Stimulated activated CD8-positive, alpha-beta memory T cell treated with anti-CD3 and anti-CD28 coated beads, Interleukin-4, amount 100 ng/mL, for 4 hours (primary cell): ENCODE measurements at regions not wholly inside any gene's neighbourhood (a gene's known extent, or its start where the extent isn't known, plus 50 kb on each side); places are given as distances from the start of the nearest gene placed in this dataset.

Source experiments
- DNase-seq, 2 donors: peaks; one replicate each; pipeline ENCODE4 v3.0.0-alpha.2; 2020; ENCODE audit warnings: low read depth in 2 of 2, low spot score in 1 of 2

DNA sequence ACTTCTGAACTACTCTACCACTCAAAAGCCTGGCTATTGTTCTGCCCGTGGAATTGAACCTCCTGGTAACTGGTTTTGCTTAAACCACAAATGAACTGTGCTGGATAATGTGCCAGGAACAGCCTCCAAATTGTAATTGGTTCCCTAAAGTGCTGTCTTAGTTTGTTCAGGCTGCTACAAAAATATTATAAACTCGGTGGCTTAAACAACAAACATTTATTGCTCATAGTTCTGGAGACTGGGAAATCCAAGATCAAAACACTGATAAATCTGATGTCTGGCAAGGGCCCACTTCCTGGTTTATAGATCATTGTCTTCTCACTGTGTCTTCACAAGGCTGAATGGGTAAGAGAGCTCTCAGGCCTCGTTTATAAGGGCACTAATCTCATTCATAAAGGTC is 149.2 kb upstream of the NCKAP5 start:
- DNase-seq, result no peak

DNA sequence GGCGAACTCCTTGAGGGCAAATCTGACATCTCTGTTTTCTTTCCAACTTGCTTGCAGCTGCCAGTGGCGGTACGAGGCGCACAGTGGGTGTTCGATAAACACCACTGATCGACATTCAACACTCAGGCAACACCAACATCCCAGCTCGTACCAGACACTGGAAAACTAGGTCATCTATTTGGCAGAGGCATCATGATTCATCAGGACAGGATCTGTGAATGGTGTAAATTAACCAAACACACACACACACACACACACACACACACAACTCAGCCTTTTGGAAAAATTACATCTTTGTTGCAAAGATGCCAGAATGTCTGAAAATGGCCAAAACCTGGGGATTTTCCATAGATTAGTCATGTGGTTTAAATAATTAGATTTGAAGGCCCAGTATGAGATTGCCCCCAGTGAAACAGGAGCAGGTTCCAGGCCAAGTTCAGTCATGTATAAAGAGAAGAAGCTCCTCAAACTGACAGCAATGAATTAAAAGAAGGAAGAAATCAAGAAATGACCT is 150.5 kb upstream of the NCKAP5 start:
- no peak for DNase-seq

DNA sequence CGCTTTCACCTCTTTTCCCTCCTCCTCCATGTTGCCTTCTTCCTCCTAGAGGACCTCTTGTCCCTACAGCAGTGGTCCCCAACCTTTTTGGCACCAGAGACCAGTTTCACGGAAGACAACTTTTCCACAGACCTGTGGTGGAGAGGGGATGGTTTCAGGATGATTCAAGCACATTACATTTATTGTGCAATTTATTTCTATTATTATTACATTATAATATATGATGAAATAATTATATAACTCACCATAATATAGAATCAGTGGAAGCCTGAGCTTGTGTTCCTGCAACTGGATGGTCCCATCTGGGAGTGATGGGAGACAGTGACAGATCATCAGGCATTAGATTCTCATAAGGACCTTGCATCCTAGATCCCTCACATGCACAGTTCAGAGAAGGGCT is 152.2 kb upstream of the NCKAP5 start:
- no peak for DNase-seq

DNA sequence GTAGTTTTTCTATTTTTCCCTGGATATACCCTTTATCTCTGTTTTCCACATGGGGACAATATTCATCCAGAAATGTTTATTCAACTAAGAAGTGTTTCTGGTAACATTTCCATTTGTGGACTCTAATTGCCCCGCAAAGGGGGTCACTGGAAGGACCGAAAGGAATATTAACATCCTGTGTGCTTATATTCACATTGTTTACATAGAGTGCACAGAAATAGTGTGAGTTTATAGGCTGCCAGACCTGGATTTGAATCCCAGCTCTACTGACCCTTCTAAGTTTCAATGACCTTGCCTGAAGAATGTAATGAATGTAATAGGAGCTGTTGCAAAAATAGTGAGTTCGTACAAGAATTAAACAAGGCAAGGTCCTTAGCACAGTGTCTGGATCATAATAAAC is 152.9 kb upstream of the NCKAP5 start:
- no peak for DNase-seq

DNA sequence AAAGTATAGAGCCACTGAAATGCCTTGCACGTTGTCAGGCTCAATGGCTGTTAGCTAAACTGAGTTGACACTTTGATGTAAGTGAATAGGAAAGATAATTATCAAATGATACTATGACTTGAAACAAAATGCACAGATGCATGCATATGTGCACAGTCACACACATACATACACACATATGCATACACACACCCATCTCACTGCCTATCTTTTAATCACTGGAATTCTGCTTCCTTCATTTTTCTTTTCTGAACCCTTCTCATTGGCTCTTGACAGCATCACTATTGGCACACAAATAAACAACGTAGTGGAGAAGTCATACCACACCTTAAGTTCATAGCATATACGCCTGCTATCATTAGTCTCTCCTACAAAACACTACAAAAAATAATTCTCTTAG is 154.9 kb upstream of the NCKAP5 start:
- DNase-seq, result no peak

DNA sequence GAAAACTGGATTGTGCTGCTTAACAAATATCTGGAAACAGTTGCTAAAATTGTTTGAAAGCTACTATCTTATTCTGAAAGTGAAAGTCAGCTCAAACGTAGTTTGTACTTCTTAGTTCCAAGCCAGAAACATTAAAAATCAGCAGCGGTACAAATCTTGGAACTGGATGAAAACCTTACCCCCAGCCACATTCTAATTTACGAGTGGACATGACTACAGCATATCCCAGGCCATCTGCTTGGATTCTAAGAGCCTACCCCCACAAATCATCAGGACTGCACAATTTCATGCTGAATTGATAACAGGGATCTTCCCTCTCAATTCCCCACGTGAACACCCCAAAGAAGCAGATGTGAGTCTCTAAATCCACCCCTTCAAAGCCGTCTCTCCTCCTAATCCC is 158.7 kb upstream of the NCKAP5 start:
- DNase-seq, result no peak

DNA sequence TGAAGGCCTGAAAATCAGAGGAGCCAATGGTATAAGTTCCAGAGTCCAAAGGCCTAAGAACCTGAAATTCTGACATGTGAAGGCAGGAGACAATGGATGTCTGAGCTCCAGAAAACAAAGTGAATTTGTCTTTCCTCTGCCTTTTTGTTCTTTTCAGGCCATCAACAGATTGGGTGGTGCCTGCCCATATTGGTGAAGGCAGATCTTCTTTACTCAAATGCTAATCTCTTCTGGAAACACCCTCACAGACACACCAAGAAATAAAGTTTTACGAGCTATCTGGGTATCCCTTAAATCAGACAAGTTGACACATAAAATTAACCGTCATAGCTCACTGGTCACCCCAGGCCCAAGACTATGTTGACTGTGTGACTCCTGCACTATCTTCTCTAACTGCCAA is 163.8 kb upstream of the NCKAP5 start:
- DNase-seq, result no peak

DNA sequence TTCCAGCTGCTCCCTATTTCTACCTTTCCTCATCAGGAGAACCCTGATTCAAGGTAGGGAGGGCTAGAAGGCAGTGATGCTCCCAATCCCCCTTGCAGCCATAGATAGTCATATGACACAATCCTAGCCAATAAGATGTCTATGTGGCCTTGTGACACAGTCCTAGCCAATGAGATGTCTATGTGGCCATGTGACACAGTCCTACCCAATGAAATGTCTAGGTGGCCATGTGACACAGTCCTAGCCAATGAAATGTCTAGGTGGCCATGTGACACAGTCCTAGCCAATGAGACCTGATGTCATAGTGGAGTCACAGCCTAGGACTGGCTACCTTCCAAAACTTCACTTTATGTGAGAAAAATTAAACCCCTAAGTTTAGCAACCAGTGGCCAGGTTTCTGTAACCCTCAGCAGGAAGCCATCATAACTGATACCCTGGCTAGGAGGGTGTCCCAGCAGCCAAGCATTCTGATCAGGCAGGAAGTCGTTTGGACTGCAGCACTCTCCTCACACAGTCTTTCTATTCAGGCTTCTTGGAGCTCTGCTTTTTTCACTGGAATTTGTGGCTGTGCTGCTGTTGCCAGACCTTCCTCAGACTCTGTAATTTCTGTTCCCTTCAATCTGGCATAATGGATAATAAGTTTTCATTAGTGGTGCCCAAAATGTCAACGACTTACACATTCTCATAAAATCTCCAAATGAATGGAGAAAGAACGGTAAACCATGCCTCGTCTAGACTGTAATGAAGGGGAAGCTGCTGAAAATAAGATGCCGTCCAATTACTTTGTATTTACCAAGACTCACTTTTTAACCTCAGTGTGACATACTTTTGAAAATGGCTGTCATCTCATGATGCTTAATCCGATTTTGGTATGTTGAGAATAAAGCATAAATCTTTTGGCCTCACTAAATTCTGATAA is 165.0 kb upstream of the NCKAP5 start:
- no peak for DNase-seq

DNA sequence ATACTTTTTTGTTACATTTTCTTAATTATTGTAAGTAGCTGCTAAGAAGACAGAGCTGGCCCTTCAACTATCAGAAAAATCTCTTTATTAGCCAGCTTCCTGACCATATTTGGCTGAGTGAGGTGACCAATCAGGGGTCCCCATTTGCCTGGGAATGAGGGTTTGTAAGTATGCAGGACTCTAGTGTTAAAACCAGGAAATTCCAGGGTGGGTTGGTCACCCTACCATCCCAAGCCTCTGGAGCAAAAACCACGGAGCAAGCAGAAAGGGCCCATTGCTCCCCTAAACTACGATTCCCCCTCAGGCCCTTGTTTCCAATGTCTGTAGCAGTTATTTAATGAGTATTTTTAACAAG is 165.6 kb upstream of the NCKAP5 start:
- no peak for DNase-seq

DNA sequence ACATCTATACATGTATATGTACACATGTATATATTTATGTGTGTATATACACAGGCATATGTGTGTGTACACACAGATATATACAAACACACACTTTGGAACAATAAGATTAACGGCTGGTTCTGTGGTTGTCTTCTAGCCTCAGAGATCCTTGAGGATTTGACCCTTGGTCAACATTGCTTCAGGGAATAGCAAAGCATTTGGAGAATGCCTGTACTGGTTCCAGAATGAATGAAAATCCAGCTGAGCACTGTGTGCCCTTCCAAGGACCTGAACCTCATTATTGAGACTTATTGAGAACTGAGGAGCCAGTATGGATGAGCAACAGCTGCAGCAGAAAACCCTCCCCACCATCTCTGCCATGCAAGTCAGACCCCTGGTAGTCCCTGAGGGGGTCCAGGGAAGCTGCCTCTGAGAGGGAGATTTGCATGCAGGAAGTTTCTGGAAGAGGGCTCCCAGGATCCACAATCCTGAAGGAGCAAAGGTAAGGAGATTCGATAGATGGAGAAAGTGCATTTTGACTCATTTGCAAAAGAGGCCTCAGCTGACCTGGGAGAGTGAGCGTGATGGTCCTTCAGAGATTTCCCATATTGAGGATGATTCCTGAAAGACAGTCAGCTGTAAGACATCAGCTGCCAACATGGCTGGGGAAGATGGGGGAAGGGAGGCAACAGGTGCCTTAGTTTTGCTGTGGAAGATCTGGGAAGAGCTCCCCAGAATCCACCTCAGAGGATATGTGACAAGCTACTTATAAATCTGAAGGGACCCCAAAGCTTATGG is 166.6 kb upstream of the NCKAP5 start:
- no peak for DNase-seq

DNA sequence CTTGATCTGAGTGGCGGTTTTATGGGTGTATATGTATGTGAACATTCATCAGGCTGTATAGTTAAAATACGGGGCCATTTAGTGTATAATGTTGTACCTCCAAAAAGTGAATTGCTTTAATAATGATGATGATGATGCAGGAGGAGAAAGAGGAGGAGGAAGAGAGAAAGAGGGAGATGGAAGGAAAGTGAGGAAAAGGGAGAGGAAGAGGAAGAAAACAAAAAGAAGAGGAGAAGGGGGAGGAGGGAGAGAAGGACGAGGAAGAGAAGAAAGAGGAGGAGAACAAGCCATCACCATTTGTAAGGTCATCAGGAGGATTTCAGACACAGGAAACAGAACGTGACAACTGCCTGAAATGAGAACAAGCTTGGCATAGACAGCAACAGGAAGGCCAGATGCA is 168.4 kb upstream of the NCKAP5 start:
- DNase-seq, result no peak

DNA sequence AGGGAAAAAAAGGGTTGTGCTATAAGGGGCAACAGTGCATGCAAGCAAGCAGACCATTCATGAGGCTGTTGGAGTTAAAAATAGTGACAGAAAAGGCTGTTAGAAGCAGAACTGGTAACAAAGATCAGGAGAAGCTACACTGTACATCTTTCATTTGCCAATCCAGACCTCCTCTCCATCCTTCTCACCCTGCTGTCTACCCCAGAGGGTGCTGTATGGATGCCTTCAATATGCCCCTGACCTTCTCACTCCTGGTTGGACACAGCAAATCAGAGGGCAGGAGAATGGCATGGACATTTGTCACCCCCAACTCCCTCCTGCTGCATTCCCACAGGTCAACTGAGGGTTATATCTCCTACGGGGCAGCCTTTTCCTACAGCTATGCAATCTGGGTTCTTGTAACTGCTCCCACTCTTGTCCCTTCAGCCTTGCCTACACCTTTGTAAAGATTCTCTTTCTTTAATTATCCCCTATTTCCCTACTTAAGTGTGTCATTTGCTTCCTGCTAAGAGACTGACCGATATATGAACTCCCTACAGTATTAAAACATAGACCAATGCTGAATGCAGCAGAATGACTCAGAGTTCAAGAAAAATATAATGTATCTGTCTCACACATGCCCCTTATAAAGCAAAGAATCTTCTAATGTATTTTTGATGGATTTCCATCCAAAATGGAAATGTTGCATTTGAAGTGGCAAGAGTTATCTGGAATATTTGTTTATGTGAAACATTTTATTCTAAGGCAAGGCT is 169.2 kb upstream of the NCKAP5 start:
- no peak for DNase-seq

DNA sequence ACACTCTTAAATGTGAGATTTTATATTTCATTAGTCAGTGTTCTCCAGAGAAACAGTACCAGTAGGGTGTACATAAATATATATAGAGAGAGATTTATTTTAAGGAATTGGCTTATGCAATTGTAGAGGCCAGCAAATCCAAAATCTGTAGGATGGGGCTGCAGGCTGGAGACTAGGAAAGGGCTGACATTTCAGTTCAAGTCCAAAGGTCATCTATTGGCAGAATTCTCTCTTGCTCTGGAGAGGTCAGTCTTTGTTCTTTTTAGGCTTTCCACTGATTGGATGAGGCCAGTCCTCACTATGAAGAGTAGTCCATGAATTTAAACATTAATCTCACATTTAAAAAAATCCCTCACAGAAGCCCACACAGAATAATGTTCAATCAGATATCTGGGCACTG is 170.8 kb upstream of the NCKAP5 start:
- DNase-seq, result no peak

DNA sequence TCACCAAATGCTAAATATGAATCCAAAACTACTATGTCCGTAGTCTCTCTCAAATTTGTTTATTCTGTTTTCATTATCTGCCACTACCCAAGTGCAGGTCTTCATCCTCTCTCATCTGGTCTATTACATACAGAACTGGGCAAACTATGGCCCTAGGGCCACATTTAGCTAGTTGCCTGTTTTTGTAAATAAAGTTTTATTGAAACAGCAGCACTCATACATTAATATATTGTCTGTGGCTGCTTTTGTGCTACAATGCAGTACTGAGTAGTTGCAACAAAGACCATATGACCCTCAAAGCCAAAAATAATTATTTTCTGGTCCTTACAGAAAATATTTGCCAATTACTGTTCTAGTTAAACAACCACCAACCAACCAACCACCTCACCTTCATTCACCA is 172.2 kb upstream of the NCKAP5 start:
- no peak for DNase-seq

DNA sequence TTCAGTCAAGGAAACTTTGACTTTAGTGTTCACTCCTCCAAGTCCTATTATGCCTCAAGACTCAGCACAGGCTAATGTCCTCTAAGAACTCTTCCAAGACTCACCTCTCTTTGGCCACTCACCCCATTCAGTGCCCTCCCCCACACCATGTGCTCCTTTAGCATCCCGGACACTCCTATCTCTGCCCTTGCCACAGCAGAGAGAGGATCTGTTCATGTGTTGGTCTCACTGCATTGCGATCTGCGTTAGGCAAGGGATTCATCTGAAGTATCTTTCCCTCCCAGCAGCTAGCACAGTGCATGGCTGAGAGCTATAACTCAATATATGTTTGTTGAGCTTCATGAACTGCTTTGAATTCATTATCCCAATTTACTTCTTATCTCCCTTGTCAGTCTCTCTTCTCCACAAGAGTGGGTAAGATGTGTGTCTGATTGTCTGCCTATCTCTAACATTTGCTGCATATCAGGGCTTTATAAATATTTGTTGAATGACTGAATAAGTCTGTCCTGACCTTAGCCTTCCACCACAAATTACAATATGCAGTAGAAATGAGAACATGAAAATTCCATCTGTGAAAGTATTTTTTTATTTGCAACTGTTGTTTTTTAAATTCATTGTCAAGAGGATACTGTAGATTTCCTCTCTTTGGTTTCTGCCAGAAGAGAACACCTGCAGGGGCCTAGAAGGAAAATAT is 179.9 kb upstream of the NCKAP5 start:
- no peak for DNase-seq

DNA sequence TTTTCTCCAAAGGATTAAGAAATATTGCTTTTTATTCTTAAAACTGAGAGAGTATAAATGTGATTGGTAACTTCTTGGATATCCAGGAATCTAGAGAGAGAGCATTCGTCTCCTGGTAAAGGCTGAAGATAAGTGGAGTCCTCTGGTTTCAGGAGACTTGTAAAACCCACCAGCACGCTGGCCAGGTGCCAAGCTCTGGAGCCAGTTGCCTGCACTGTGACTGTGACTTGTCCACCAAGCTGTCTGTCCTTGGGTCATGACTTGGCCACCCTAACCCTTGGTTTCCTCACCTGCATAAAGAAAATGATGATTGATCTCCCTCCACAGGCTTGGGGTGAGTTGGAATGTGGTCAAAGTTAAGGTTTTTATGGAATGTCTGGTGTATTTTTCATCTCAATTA is 185.4 kb upstream of the NCKAP5 start:
- no peak for DNase-seq

DNA sequence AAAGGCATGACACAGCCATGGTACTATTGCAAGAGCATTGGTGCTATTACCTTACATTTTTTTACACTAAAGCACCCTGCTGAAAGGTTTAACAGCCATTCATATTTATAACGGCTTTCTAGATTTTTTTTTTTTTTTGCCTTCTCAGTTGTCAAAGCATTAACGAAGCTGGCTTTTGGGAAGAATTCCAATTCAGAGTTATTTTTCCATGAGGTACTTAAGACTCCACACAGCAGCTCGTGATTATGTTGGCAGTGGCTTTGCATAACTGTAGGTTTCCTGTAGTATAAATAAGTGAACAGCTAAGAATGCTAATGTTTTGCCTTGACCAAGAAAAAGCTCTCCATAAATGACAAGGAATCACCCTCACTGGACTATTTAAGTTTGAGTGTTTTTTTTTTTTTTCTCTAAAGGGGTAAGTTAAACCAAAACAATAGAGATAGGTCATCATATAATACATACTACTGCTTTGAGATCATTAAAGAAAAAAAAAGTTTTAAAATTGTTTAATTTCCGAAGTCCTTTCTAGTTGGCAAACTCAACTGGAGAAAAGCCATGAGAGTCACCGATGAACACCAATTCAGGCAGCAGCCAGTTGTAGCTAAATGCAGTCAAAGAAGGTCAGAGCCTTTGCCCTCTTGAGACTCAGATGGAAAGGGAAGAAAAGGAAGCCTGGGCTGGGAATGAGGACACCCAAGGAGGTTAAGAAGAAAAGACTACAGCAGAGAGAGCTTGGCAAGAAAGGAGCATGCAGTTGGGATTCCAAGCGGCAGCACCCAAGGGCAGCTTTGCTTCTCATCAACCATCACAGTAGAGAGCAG is 187.4 kb upstream of the NCKAP5 start:
- no peak for DNase-seq

DNA sequence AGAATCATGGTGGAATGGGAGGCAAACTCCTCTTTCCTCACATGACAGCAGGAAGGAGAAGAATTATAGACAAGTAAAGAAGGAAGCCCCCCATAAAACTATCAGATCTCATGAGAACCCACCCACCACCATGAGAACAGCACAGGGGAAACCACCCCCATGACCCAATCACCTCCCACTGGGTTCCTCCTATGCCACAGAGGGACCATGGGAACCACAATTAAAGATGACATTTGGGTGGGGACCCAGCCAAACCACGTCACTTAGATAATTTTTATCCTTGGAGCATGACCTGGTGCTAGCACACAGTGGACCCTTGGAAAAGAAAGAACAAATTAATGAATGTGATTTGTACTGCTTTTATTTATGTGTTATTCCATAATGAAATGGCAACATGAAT is 188.6 kb upstream of the NCKAP5 start:
- DNase-seq, result no peak

DNA sequence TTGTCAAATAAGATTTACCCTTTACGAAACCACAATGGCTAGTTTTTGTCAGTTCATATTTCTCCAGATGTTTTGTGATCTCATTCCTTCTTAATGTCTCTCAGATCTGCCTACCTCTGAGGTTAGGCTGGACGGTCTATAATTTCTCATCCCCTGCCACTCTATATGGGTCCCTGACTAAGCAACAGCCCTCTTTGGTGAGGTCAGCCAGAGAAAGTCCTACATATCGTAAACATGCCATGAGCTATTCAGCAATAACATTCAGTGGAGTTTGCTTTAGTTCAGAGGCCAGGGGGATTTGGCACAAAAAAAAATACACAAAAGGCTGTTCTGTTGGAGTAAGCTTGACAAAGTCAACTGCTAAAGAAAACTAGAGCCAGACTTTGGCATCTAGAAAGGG is 192.1 kb upstream of the NCKAP5 start:
- DNase-seq, result no peak

DNA sequence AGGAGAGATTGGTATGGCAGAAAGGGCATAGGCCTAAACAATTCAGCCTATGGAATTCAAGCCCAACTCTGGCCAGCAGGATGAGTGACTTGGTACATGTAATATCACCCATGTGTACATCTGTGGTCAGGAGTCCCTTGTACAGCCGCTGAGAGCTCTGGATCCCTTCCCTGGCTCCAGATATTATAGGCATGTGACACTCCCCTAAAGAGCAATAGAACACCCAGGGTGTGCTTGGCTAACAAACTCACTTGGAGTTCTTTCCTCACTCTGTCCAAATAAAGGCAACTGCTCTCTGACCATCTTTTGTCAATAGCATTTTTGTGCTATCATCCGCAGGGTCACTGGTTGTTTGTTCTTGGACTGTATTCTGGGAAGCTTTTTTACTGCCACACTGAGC is 197.4 kb upstream of the NCKAP5 start:
- DNase-seq, result no peak
